PC-3 (cell line): ENCODE measurements at regions not wholly inside any gene's neighbourhood (a gene's known extent, or its start where the extent isn't known, plus 50 kb on each side); places are given as distances from the start of the nearest gene placed in this dataset.

Source experiments
- ATAC-seq: fragments of 200-7000 bp; cut with Tn5 transposase; 2 replicates; pipeline ENCODE4 v1.9.1; 2020; ENCODE audit warnings: mild to moderate bottlenecking, moderate library complexity
- BruUV-seq: library from RNA; stranded (reverse); fragments of 400-500 nt; replicated peaks from 2 replicates; lab custom pipeline; 2021; lab: Mats Ljungman, UMichigan
- CTCF ChIA-PET: fragments of 300-600 bp; sonication (Branson Sonifier 250); formaldehyde crosslinking; loops from one replicate; lab custom pipeline; 2022; ENCODE audit warnings: antibody characterized with exemption; lab: Charles Lee
- POLR2A ChIA-PET: fragments of 300-600 bp; sonication (Branson Sonifier 250); formaldehyde crosslinking; loops from one replicate; lab custom pipeline; 2022; ENCODE audit warnings: antibody characterized with exemption; ENCODE audit not compliant: unreplicated experiment; lab: Charles Lee
- DNase-seq: peaks from one replicate; pipeline ENCODE4 v3.0.0-alpha.2; 2015
- H2AFZ ChIP-seq: fragments of 300-600 bp; sonication (generic); 2 replicates; pipeline ENCODE4 v1.6.0; 2016; ENCODE audit warnings: antibody characterized with exemption, low read length
- H3F3A ChIP-seq: fragments of 300-600 bp; sonication (generic); one replicate; pipeline ENCODE4 v1.6.0; 2017; ENCODE audit warnings: antibody characterized with exemption, low read length, control low read depth, mild to moderate bottlenecking; ENCODE audit not compliant: unreplicated experiment
- H3K27ac ChIP-seq: fragments of 300-600 bp; sonication (generic); 2 replicates; pipeline ENCODE4 v1.5.1; 2016; ENCODE audit warnings: mild to moderate bottlenecking, low read length
- H3K27me3 ChIP-seq: fragments of 300-600 bp; sonication (generic); 2 replicates; pipeline ENCODE4 v1.6.1; 2016; ENCODE audit warnings: low read length, mixed read lengths
- H3K36me3 ChIP-seq: fragments of 300-600 bp; sonication (generic); 2 replicates; pipeline ENCODE4 v1.6.1; 2016; ENCODE audit warnings: low read depth, mixed run types, low read length, mixed read lengths
- H3K4me1 ChIP-seq: fragments of 300-600 bp; sonication (generic); 2 replicates; pipeline ENCODE4 v1.5.1; 2016; ENCODE audit warnings: low read length; ENCODE audit not compliant: insufficient read depth
- H3K4me2 ChIP-seq: fragments of 300-600 bp; sonication (generic); 2 replicates; pipeline ENCODE4 v1.6.0; 2016; ENCODE audit warnings: low read length
- H3K4me3 ChIP-seq: fragments of 300-600 bp; sonication (generic); 2 replicates; pipeline ENCODE4 v1.5.1; 2016; ENCODE audit warnings: mild to moderate bottlenecking, low read length, mixed read lengths
- H3K79me2 ChIP-seq: fragments of 300-600 bp; sonication (generic); 2 replicates; pipeline ENCODE4 v1.6.1; 2017; ENCODE audit warnings: low read length, mixed read lengths
- H3K9ac ChIP-seq: fragments of 300-600 bp; sonication (generic); 2 replicates; pipeline ENCODE4 v1.6.0; 2016; ENCODE audit warnings: mild to moderate bottlenecking, low read length
- H3K9me2 ChIP-seq: fragments of 300-600 bp; sonication (generic); replicated peaks from 2 replicates; pipeline ENCODE4 v1.6.1; 2016; ENCODE audit warnings: mixed run types, low read length, mixed read lengths
- H3K9me3 ChIP-seq: fragments of 300-600 bp; sonication (generic); 2 replicates; pipeline ENCODE4 v1.6.1; 2016; ENCODE audit warnings: low read length, mixed read lengths
- H4K20me1 ChIP-seq: fragments of 300-600 bp; sonication (generic); 2 replicates; pipeline ENCODE4 v1.6.1; 2016; ENCODE audit warnings: low read length, mixed read lengths
- CTCF ChIP-seq: fragments of 300-600 bp; sonication (generic); conservative IDR thresholded peaks from 2 replicates; pipeline ENCODE4 v1.5.1; 2017; ENCODE audit warnings: antibody characterized with exemption, low read depth, mild to moderate bottlenecking, low read length
- EZH2 ChIP-seq: fragments of 300-600 bp; sonication (generic); IDR thresholded peaks from one replicate; pipeline ENCODE4 v1.6.1; 2017; ENCODE audit warnings: antibody characterized with exemption, mild to moderate bottlenecking, low read length; ENCODE audit not compliant: unreplicated experiment
- EZH2phosphoT487 ChIP-seq: fragments of 300-600 bp; sonication (generic); IDR thresholded peaks from 2 replicates; pipeline ENCODE4 v1.6.1; 2018; ENCODE audit warnings: mild to moderate bottlenecking, antibody characterized with exemption, low read length, borderline replicate concordance
- intact Hi-C: fragments of 100-400 bp; cut with micrococcal nuclease; formaldehyde crosslinking; loops from 2 replicates; pipeline ENCODE4 v1.9.0; 2023

DNA sequence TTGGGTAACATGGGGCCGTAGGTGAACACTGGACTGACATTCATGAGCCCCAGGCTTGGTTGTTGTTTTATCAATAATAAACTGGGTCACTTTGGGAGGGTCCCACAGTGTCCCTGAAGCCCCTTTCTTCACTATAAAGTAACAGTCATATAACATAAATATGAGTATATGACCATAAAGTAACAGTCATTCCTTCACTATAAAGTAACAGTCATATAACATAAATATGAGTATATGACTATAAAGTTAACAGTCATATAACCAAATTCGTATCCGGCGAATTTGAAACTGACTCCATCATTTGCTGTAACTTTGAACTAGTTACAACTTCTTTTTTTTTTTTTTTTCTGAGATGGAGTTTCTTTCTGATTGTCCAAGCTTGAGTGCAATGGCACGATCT, 210.3 kb downstream of the KATNAL1 start:
- no peaks in the 10 kb centered on the region for H4K20me1 ChIP-seq
- H3K27ac ChIP-seq, result no peak overlapping the region
- H3K4me3 ChIP-seq, result no peak overlapping the region
- intact Hi-C loops, result no loop called here
- no peaks in the 10 kb centered on the region for H3K9me3 ChIP-seq
- ChIA-PET CTCF (no interaction called here), POLR2A (no interaction called here)
- TF ChIP-seq EZH2 (no peak), CTCF (no peak), EZH2phosphoT487 (no peak)
- no TSS peak for BruUV-seq
- no peak overlapping the region for H2AFZ ChIP-seq
- ATAC-seq (no peak), DNase-seq (no peak)
- no peaks in the 10 kb centered on the region for H3K27me3 ChIP-seq
- no peaks in the 10 kb centered on the region for H3K36me3 ChIP-seq
- H3K79me2 ChIP-seq, result no peaks in the 10 kb centered on the region
- no peaks in the 10 kb centered on the region for H3F3A ChIP-seq
- H3K9ac ChIP-seq, result no peak overlapping the region
- no peak overlapping the region for H3K4me2 ChIP-seq
- no peaks in the 10 kb centered on the region for H3K9me2 ChIP-seq
- no peaks in the 10 kb centered on the region for H3K4me1 ChIP-seq

DNA sequence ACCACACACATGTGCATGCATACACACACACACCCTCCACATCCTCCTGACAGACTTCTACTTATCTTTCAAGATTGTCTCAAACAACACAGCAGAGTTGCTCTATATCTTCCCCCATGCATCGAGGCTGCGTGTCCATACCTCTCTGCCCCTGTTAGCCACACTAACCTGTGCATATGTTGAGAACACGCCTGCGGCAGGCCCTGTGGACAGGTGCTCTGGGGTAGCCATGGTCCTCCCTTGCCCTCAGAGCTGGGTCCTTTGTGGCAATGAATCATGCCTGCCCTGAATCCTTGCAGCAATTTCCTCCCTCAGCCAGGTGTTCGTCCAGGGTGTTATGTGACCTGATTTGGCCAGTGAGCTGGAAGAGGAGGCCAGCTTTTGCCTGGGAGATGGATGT, 213.3 kb downstream of the KATNAL1 start:
- intact Hi-C loops, result no loop called here
- Histone ChIP-seq H3K27me3 (no peaks in the 10 kb centered on the region), H3K4me2 (no peak overlapping the region), H3K9ac (no peak overlapping the region), H3K4me1 (no peaks in the 10 kb centered on the region), H3K4me3 (no peak overlapping the region), H3K36me3 (no peaks in the 10 kb centered on the region), H2AFZ (no peak overlapping the region), H3F3A (no peaks in the 10 kb centered on the region), H3K79me2 (no peaks in the 10 kb centered on the region), H3K27ac (no peak overlapping the region), H3K9me2 (no peaks in the 10 kb centered on the region), H4K20me1 (no peaks in the 10 kb centered on the region), H3K9me3 (no peaks in the 10 kb centered on the region)
- TF ChIP-seq EZH2phosphoT487, result no peak
- no peak for TF ChIP-seq EZH2
- TF ChIP-seq CTCF, result no peak
- BruUV-seq, result no TSS peak
- DNase-seq, result no peak
- ChIA-PET CTCF (no interaction called here), POLR2A (no interaction called here)
- ATAC-seq, result no peak

DNA sequence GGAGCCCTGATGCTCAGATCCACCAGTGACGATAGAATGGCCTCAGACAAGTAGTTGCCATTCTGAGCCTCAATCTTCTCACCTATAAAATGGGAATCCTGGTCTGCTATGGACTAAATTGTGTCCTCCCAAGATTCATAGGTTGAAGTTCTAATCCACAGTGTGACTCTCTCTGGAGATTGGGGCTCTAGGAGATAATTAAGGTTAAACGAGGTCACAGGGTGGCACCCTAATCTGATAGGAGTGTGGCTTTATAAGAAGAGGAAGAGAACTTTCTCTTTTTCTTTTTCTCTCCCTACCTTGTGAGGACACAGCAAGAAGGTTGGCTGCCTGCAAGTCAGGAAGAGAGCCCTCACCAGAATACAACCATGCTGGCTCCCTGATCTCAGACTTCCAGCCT, 214.1 kb downstream of the KATNAL1 start:
- H3F3A ChIP-seq, result no peaks in the 10 kb centered on the region
- H3K27ac ChIP-seq, result no peak overlapping the region
- H3K9ac ChIP-seq, result no peak overlapping the region
- H3K79me2 ChIP-seq, result no peaks in the 10 kb centered on the region
- H2AFZ ChIP-seq, result no peak overlapping the region
- no peaks in the 10 kb centered on the region for H3K27me3 ChIP-seq
- ChIA-PET POLR2A (no interaction called here), CTCF (no interaction called here)
- H4K20me1 ChIP-seq, result no peaks in the 10 kb centered on the region
- no TSS peak for BruUV-seq
- H3K4me3 ChIP-seq, result no peak overlapping the region
- H3K4me1 ChIP-seq, result no peaks in the 10 kb centered on the region
- H3K9me3 ChIP-seq, result no peaks in the 10 kb centered on the region
- TF ChIP-seq EZH2phosphoT487, result no peak
- no peak for TF ChIP-seq CTCF
- no peak for TF ChIP-seq EZH2
- no peak for ATAC-seq
- no peak overlapping the region for H3K4me2 ChIP-seq
- H3K9me2 ChIP-seq, result no peaks in the 10 kb centered on the region
- no peak for DNase-seq
- no peaks in the 10 kb centered on the region for H3K36me3 ChIP-seq
- intact Hi-C loops, result no loop called here
